Vagina (tissue), 2 donors: ENCODE measurements at regions not wholly inside any gene's neighbourhood (a gene's known extent, or its start where the extent isn't known, plus 50 kb on each side); places are given as distances from the start of the nearest gene placed in this dataset.
A peak's percentile ranks its signal among the peaks of the same experiment; 100 is the strongest.

Experiments used
- DNase-seq, 2 donors: peaks; one replicate each; pipeline ENCODE4 v3.0.0-alpha.2; 2017; ENCODE audit errors: extremely low spot score in 2 of 2
- H3K27ac ChIP-seq: fragments of 200-600 bp; sonication (generic); one replicate; pipeline ENCODE4 v1.5.1; 2019
- H3K27me3 ChIP-seq: fragments of 200-600 bp; sonication (generic); one replicate; pipeline ENCODE4 v1.5.1; 2019
- H3K36me3 ChIP-seq, 2 donors: fragments of 200-600 bp; sonication (generic); one replicate each; pipeline ENCODE4 v1.5.1; 2017 to 2019
- H3K4me1 ChIP-seq: fragments of 200-600 bp; sonication (generic); one replicate; pipeline ENCODE4 v1.5.1; 2019
- H3K4me3 ChIP-seq, 2 donors: fragments of 200-600 bp; sonication (generic); 1 replicate in 1 of 2; 2 replicates in 1 of 2; pipeline ENCODE4 v1.5.1; 2016 to 2019
- H3K9me3 ChIP-seq: fragments of 200-600 bp; sonication (generic); one replicate; pipeline ENCODE4 v1.5.1; 2019
- POLR2A ChIP-seq, 2 donors: fragments of 450-650 bp; IDR thresholded peaks; one replicate each; pipeline ENCODE4 v1.6.1; 2017; ENCODE audit warnings: antibody characterized with exemption in 2 of 2, mild to moderate bottlenecking in 2 of 2, moderate library complexity in 2 of 2
- POLR2AphosphoS5 ChIP-seq, 2 donors: sonication (generic); formaldehyde crosslinking; IDR thresholded peaks; one replicate each; pipeline ENCODE4 v1.9.0; 2017; ENCODE audit warnings: antibody characterized with exemption in 2 of 2, mild to moderate bottlenecking in 2 of 2, low read depth in 1 of 2; ENCODE audit not compliant: insufficient read depth in 1 of 2
- intact Hi-C: fragments of 100-400 bp; cut with DNase I; formaldehyde crosslinking; loops from one replicate; pipeline ENCODE4 v1.15.1; 2023
- TF ChIP-seq, protein P1 (sequence below), 3 experiments: fragments of 450-650 bp in 2 of 3; fragments of 200-600 bp in 1 of 3; sonication (generic) in 1 of 3; IDR thresholded peaks; one replicate each; pipeline ENCODE4 v1.5.1; 2017 to 2019; ENCODE audit warnings: antibody characterized with exemption in 3 of 3, mild to moderate bottlenecking in 2 of 3, moderate library complexity in 2 of 3

DNA sequence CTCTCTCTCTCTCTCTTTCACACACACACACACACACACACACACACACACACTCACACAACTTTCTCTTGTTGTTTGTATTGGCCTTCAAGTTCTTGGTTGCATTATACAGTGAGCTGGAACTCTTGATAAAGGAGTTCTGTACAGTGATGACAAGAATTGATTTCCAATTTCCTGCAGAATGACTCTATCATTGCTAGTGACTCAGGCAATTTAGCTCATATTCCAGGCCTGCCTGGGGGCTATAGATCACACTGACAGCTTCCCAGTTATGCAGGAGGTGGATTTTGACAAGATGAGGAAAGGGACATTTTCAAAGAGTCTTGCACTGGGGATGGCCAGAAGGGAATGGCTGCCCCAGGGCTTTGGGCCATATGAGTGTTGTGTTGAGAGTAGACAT, 508.8 kb downstream of the TYW1 start:
- no peak for DNase-seq
- no peak for TF ChIP-seq POLR2A (IDR thresholded peaks at IDR 0.05)
- TF ChIP-seq POLR2AphosphoS5 (IDR thresholded peaks at IDR 0.05; ENCODE audit: insufficient read depth in 1 of 2, low read depth in 1 of 2), result no peak
- TF ChIP-seq, protein P1, sequence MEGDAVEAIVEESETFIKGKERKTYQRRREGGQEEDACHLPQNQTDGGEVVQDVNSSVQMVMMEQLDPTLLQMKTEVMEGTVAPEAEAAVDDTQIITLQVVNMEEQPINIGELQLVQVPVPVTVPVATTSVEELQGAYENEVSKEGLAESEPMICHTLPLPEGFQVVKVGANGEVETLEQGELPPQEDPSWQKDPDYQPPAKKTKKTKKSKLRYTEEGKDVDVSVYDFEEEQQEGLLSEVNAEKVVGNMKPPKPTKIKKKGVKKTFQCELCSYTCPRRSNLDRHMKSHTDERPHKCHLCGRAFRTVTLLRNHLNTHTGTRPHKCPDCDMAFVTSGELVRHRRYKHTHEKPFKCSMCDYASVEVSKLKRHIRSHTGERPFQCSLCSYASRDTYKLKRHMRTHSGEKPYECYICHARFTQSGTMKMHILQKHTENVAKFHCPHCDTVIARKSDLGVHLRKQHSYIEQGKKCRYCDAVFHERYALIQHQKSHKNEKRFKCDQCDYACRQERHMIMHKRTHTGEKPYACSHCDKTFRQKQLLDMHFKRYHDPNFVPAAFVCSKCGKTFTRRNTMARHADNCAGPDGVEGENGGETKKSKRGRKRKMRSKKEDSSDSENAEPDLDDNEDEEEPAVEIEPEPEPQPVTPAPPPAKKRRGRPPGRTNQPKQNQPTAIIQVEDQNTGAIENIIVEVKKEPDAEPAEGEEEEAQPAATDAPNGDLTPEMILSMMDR (IDR thresholded peaks at IDR 0.05), result no peak
- Histone ChIP-seq H3K4me3 (no peak overlapping the region), H3K27me3 (no peaks in the 10 kb centered on the region), H3K9me3 (no peaks in the 10 kb centered on the region), H3K4me1 (no peaks in the 10 kb centered on the region), H3K27ac (no peak overlapping the region), H3K36me3 (no peaks in the 10 kb centered on the region)
- intact Hi-C loops, result no loop called here

DNA sequence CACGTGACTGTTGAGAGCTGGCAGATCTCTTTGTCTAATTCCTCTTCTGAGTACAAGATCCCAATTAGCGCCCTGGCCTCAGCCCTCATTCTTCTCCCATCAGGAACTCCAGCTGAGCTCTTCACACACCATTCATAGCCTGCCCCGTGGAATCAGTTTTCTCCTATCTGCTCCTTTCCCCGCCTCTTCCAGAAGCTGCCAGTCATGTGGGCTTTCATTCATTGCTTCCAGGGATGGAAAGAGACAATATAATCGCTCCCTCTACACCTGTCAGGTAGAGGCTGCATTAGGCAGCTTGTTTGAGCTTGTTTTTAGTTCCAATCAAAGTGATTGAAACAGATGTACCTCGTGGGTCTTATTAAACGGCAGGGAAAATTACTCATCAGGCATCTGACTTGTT, 515.8 kb downstream of the TYW1 start:
- TF ChIP-seq, protein P1 (IDR thresholded peaks at IDR 0.05), result no peak
- TF ChIP-seq POLR2AphosphoS5 (IDR thresholded peaks at IDR 0.05; ENCODE audit: insufficient read depth in 1 of 2, low read depth in 1 of 2) (no peak), POLR2A (IDR thresholded peaks at IDR 0.05) (no peak)
- H3K27ac ChIP-seq, result no peak overlapping the region
- intact Hi-C loops, result no loop called here
- no peaks in the 10 kb centered on the region for H3K9me3 ChIP-seq
- H3K4me3 ChIP-seq, result no peak overlapping the region
- no peaks in the 10 kb centered on the region for H3K4me1 ChIP-seq
- DNase-seq, result no peak
- no peaks in the 10 kb centered on the region for H3K27me3 ChIP-seq
- H3K36me3 ChIP-seq, result no peaks in the 10 kb centered on the region

DNA sequence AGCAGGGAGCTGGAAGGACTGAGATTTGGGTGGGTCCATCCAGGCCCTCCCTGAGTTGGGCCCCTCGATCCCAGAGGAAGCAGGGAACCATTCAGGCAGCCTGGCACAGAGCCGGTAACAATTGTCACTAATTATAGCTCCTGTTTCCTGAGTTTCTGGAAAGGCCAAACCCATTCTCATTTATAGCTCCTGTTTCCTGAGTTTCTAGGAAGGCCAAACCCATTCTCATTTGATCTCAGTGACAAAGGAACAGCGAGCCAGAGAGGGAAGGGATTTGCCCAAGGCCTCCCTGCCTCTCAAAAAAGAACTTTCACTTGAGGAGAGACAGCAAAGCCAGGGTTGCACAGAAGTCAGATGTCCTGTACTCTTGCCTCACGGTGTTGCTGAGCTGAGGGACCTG, 521.9 kb downstream of the TYW1 start:
- Histone ChIP-seq H3K4me1 (no peaks in the 10 kb centered on the region), H3K27ac (no peak overlapping the region), H3K9me3 (no peaks in the 10 kb centered on the region), H3K27me3 (no peaks in the 10 kb centered on the region), H3K36me3 (no peaks in the 10 kb centered on the region), H3K4me3 (no peak overlapping the region)
- DNase-seq, result no peak
- intact Hi-C loops, result no loop called here
- TF ChIP-seq POLR2AphosphoS5 (IDR thresholded peaks at IDR 0.05; ENCODE audit: insufficient read depth in 1 of 2, low read depth in 1 of 2) (peak in 1 of 2 donors; percentile 47), POLR2A (IDR thresholded peaks at IDR 0.05) (no peak)

DNA sequence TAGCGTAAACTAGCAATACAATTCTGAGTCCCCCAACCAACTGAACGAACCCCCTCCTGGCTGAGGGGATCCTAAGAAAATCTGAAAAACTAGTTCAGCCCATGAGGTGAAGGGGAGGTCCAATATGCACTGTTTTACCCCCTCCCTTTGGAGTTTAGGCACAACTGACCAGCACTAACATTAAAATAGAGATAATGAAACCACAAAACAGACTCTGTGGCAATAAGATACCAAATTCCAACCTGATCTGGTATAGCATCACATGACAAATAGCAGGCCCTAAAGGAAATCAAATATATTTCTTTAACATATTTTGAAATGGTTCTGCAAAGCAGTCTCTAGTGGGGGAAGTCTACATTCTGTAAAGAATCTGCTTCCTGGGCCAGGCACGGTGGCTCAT, 522.5 kb downstream of the TYW1 start:
- Histone ChIP-seq H3K27me3 (no peaks in the 10 kb centered on the region), H3K27ac (no peak overlapping the region), H3K9me3 (no peaks in the 10 kb centered on the region), H3K4me1 (no peaks in the 10 kb centered on the region), H3K4me3 (no peak overlapping the region), H3K36me3 (no peaks in the 10 kb centered on the region)
- TF ChIP-seq POLR2AphosphoS5 (IDR thresholded peaks at IDR 0.05; ENCODE audit: insufficient read depth in 1 of 2, low read depth in 1 of 2) (no peak), POLR2A (IDR thresholded peaks at IDR 0.05) (no peak)
- TF ChIP-seq, protein P1 (IDR thresholded peaks at IDR 0.05), result no peak
- no peak for DNase-seq
- intact Hi-C loops, result no loop called here

DNA sequence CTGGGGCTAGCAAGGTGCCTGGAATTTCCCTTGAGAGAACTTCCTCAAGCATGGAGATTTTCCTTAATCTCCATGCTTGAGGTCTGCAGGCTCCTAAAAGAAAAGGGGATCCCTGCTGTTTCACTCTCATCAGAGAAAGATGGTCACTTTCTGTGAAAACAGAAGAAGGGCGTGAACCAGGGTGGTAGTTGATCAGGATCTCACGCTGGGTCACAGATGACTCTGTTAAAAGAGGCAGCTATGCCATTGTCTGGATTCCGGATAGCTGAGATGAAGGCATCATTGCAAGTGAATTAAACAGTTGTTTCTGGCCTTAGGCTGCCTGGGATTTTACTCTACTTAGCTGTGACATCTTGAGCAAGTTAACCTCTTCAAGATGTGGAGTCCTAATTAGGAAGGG, 525.9 kb downstream of the TYW1 start:
- DNase-seq, result no peak
- H3K9me3 ChIP-seq, result no peaks in the 10 kb centered on the region
- TF ChIP-seq POLR2A (IDR thresholded peaks at IDR 0.05) (no peak), POLR2AphosphoS5 (IDR thresholded peaks at IDR 0.05; ENCODE audit: insufficient read depth in 1 of 2, low read depth in 1 of 2) (no peak)
- TF ChIP-seq, protein P1 (IDR thresholded peaks at IDR 0.05), result no peak
- H3K36me3 ChIP-seq, result no peaks in the 10 kb centered on the region
- intact Hi-C loops, result no loop called here
- H3K27ac ChIP-seq, result no peak overlapping the region
- no peak overlapping the region for H3K4me3 ChIP-seq
- H3K27me3 ChIP-seq, result no peaks in the 10 kb centered on the region
- H3K4me1 ChIP-seq, result no peaks in the 10 kb centered on the region

DNA sequence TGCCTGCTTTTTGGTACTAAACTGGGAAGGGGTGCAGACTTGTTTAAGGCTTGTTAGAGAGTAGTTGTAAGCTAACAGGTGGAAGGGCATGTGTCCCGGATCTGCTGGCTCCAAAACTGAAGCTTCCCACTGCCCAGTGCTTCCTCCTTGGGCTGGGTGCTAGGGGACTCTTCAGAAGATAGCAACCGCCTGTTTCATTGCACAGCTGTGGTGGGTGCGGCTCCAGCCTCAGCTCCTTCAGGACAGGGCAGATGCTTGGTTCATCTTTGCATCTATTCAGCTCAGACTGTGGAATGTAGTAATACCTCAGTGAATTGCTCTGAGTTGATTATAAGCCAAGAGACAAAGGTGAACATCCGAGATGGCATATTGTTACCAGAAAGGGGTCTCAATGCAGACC, 527.1 kb downstream of the TYW1 start:
- no peak for DNase-seq
- Histone ChIP-seq H3K9me3 (no peaks in the 10 kb centered on the region), H3K27me3 (no peaks in the 10 kb centered on the region), H3K4me3 (no peak overlapping the region), H3K36me3 (no peaks in the 10 kb centered on the region), H3K4me1 (no peaks in the 10 kb centered on the region), H3K27ac (no peak overlapping the region)
- TF ChIP-seq, protein P1 (IDR thresholded peaks at IDR 0.05), result no peak
- TF ChIP-seq POLR2AphosphoS5 (IDR thresholded peaks at IDR 0.05; ENCODE audit: insufficient read depth in 1 of 2, low read depth in 1 of 2) (no peak), POLR2A (IDR thresholded peaks at IDR 0.05) (no peak)
- intact Hi-C loops, result no loop called here
